RPMI8226 (cell line): ENCODE measurements at regions not wholly inside any gene's neighbourhood (a gene's known extent, or its start where the extent isn't known, plus 50 kb on each side); places are given as distances from the start of the nearest gene placed in this dataset.

Experiments
- DNase-seq: peaks from one replicate; pipeline ENCODE4 v3.0.0-alpha.2; 2015

GRCh38 chr9:106575823-106576222 lies 287.1 kb upstream of the ZNF462 start:
- DNase-seq, result no peak

- DNase-seq, result no peak
These were observed 286.7 kb upstream of the ZNF462 start for GRCh38 chr9:106576232-106576760.

GRCh38 chr9:106577121-106577520 lies 285.8 kb upstream of the ZNF462 start:
- DNase-seq, result no peak

GRCh38 chr9:106580546-106580945 lies 282.4 kb upstream of the ZNF462 start:
- DNase-seq, result no peak

GRCh38 chr9:106581973-106582372 lies 281.0 kb upstream of the ZNF462 start:
- DNase-seq, result no peak

GRCh38 chr9:106583751-106584150 lies 279.2 kb upstream of the ZNF462 start:
- no peak for DNase-seq

- no peak for DNase-seq
These were observed 275.9 kb upstream of the ZNF462 start for GRCh38 chr9:106587042-106587441.

- DNase-seq, result no peak
These were observed 274.3 kb upstream of the ZNF462 start for GRCh38 chr9:106588626-106589025.

- DNase-seq, result no peak
These were observed 272.0 kb upstream of the ZNF462 start for GRCh38 chr9:106590759-106591505.

- DNase-seq, result no peak
These were observed 269.8 kb upstream of the ZNF462 start for GRCh38 chr9:106593201-106593600.

- no peak for DNase-seq
These were observed 266.0 kb upstream of the ZNF462 start for GRCh38 chr9:106596984-106597383.

- no peak for DNase-seq
These were observed 261.9 kb upstream of the ZNF462 start for GRCh38 chr9:106600955-106601560.

GRCh38 chr9:106602344-106602743 lies 260.6 kb upstream of the ZNF462 start:
- no peak for DNase-seq

- peak; percentile 90 for DNase-seq
These were observed 249.7 kb upstream of the ZNF462 start for GRCh38 chr9:106613250-106613737.

- DNase-seq, result no peak
These were observed 247.7 kb upstream of the ZNF462 start for GRCh38 chr9:106615118-106615889.

- no peak for DNase-seq
These were observed 246.9 kb upstream of the ZNF462 start for GRCh38 chr9:106616026-106616425.

GRCh38 chr9:106616851-106617345 lies 246.1 kb upstream of the ZNF462 start:
- no peak for DNase-seq

GRCh38 chr9:106619211-106619610 lies 243.8 kb upstream of the ZNF462 start:
- no peak for DNase-seq

- DNase-seq, result no peak
These were observed 242.9 kb upstream of the ZNF462 start for GRCh38 chr9:106620081-106620480.

GRCh38 chr9:106620866-106621265 lies 242.1 kb upstream of the ZNF462 start:
- no peak for DNase-seq

GRCh38 chr9:106621313-106622163 lies 241.4 kb upstream of the ZNF462 start:
- no peak for DNase-seq

- DNase-seq, result no peak
These were observed 240.8 kb upstream of the ZNF462 start for GRCh38 chr9:106622164-106622487.
